Right lobe of liver (tissue), 6 donors: ENCODE measurements at regions not wholly inside any gene's neighbourhood (a gene's known extent, or its start where the extent isn't known, plus 50 kb on each side); places are given as distances from the start of the nearest gene placed in this dataset.

Experiments
- ATAC-seq, 4 donors: fragments of 200-7000 bp; cut with Tn5 transposase; one replicate each; pipeline ENCODE4 v1.9.1; 2020; ENCODE audit warnings: mild to moderate bottlenecking in 4 of 4, moderate library complexity in 4 of 4
- DNase-seq, 3 donors: peaks; one replicate each; pipeline ENCODE4 v3.0.0-alpha.2; 2020
- H3K27ac ChIP-seq, 3 donors: fragments of 200-600 bp; one replicate each; pipeline ENCODE4 v1.8.0; 2022
- H3K27me3 ChIP-seq, 2 donors: fragments of 200-600 bp; one replicate each; pipeline ENCODE4 v1.8.0; 2022
- H3K36me3 ChIP-seq, 4 donors: fragments of 200-600 bp; sonication (generic) in 1 of 4; one replicate each; pipeline versions ENCODE4 v1.5.1 to v1.8.0; 2017 to 2022; ENCODE audit warnings: control low read depth in 1 of 4
- H3K4me1 ChIP-seq, 4 donors: fragments of 200-600 bp; sonication (generic) in 1 of 4; one replicate each; pipeline versions ENCODE4 v1.5.1 to v1.8.0; 2017 to 2022; ENCODE audit warnings: control low read depth in 1 of 4
- H3K4me3 ChIP-seq, 3 donors: fragments of 200-600 bp; one replicate each; pipeline ENCODE4 v1.8.0; 2022
- H3K9me3 ChIP-seq, 4 donors: fragments of 200-600 bp; sonication (generic) in 1 of 4; one replicate each; pipeline versions ENCODE4 v1.5.1 to v1.8.0; 2017 to 2022; ENCODE audit warnings: control low read depth in 1 of 4
- POLR2A ChIP-seq: fragments of 450-650 bp; IDR thresholded peaks from one replicate; pipeline ENCODE4 v1.6.1; 2017; ENCODE audit warnings: antibody characterized with exemption, mild to moderate bottlenecking
- WGBS: methylation state at CpG from one replicate; pipeline ENCODE4 v1.1.6; 2018; ENCODE audit warnings: low coverage, low lambda C conversion rate; ENCODE audit not compliant: insufficient coverage; ENCODE audit errors: missing lambda C conversion rate; 5-methylcytosine and 5-hydroxymethylcytosine counted together
- intact Hi-C, 2 donors: fragments of 100-400 bp; cut with DNase I; formaldehyde crosslinking; loops; one replicate each; pipeline versions ENCODE4 v1.11.2 to v1.14.1; 2022
- TF ChIP-seq, protein P1 (sequence below), 4 donors: fragments of 200-600 bp in 3 of 4; fragments of 450-650 bp in 1 of 4; IDR thresholded peaks; one replicate each; pipeline versions ENCODE4 v1.5.1 to v1.8.0; 2016 to 2022; ENCODE audit warnings: antibody characterized with exemption in 4 of 4, mild to moderate bottlenecking in 2 of 4
- donor health status: DM: no; HTN: yes; CAD: no.
- donor health status: DM: no; HTN: no; CAD: no.
- donor health status: DM: no; HTN: no; CAD: no.
- donor health status: DM: no; HTN: yes; CAD: no.
- donor health status: DM: no; HTN: yes; CAD: no.

DNA sequence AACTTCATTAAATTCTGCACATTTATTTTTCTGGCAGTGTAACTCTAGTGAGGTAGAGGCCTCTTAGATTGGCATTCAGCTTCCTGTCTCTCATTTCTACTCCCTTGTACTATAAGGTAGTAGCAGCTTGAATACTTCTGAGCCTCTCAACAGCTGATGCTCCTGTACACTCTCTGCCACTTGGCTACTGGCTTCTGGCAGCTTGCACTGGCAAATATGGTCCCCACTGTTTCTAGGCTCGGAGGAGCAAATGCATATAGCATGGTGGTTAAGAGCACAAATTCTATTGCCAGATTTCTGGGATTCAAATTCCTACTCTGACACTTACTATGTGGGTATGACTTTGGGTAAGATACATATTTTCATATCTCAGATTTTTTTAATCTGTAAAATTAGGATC lies 292.8 kb upstream of the ADGRB3 start:
- no peak for TF ChIP-seq POLR2A
- TF ChIP-seq, protein P1, sequence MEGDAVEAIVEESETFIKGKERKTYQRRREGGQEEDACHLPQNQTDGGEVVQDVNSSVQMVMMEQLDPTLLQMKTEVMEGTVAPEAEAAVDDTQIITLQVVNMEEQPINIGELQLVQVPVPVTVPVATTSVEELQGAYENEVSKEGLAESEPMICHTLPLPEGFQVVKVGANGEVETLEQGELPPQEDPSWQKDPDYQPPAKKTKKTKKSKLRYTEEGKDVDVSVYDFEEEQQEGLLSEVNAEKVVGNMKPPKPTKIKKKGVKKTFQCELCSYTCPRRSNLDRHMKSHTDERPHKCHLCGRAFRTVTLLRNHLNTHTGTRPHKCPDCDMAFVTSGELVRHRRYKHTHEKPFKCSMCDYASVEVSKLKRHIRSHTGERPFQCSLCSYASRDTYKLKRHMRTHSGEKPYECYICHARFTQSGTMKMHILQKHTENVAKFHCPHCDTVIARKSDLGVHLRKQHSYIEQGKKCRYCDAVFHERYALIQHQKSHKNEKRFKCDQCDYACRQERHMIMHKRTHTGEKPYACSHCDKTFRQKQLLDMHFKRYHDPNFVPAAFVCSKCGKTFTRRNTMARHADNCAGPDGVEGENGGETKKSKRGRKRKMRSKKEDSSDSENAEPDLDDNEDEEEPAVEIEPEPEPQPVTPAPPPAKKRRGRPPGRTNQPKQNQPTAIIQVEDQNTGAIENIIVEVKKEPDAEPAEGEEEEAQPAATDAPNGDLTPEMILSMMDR (IDR thresholded peaks at IDR 0.05) = no peak
- Histone ChIP-seq H3K4me3 (no peak overlapping the region), H3K4me1 (no peaks in the 10 kb centered on the region), H3K36me3 (no peaks in the 10 kb centered on the region), H3K9me3 (no peaks in the 10 kb centered on the region), H3K27me3 (no peaks in the 10 kb centered on the region), H3K27ac (no peak overlapping the region)
- DNase-seq (no peak), ATAC-seq (no peak)
- intact Hi-C loops = no loop called here
- WGBS = 36% methylated on average over 1 of the region's 1 CpG

DNA sequence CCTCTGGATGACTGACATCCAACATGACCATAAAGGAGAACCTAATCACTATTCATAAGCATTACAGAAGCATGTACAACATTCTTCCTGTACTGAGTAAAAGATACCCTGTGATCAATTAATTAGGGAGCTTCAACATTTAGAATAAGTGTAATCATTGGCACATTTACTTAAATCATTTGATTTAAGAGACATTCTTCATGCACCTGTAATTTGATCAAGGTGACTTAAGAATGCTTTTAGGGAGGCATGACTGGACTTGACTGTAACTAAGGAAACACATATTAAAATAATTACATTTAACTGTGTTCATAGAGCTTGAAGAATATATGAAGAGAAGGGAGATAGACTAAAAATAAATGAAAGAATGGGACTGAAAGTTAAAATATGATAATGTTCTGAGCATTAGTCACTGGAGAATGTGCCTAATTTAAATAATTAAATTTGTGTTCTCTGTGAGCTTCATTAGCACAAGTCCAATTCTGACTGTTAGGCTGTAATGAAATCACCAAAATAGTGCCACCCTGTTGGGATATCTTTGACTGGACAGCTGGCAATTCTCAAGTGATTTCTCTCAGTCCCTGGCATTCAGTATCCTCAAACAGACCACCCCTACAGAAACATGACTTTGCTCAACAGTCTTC lies 295.5 kb upstream of the ADGRB3 start:
- Histone ChIP-seq H3K27ac (no peak overlapping the region), H3K36me3 (no peaks in the 10 kb centered on the region), H3K4me3 (no peak overlapping the region), H3K27me3 (no peaks in the 10 kb centered on the region), H3K4me1 (no peaks in the 10 kb centered on the region), H3K9me3 (no peaks in the 10 kb centered on the region)
- no peak for TF ChIP-seq POLR2A
- TF ChIP-seq, protein P1 (IDR thresholded peaks at IDR 0.05) = no peak
- ATAC-seq (no peak), DNase-seq (no peak)
- intact Hi-C loops = no loop called here

DNA sequence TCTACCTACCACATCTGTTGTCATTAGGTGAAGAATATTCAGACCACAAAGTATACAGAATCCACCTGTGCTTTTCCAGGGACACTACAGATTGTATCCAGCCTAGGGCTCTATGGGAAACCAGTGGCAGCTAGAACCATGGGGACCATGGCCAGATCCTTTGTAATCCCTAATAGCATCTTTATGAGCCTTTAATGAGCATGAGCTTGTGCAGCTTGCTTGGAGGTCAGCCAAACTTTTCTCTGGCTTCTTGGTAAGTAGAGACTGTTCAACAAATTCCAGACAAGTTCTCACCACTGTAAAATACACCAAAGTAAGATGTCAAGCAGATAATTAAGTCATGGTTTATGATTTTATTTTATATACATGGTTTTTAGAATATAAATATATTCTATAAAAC lies 301.6 kb upstream of the ADGRB3 start:
- intact Hi-C loops = no loop called here
- H3K9me3 ChIP-seq = no peaks in the 10 kb centered on the region
- TF ChIP-seq, protein P1 (IDR thresholded peaks at IDR 0.05) = no peak
- TF ChIP-seq POLR2A = no peak
- H3K4me3 ChIP-seq = no peak overlapping the region
- no peak for ATAC-seq
- DNase-seq = no peak
- no peak overlapping the region for H3K27ac ChIP-seq
- H3K4me1 ChIP-seq = no peaks in the 10 kb centered on the region
- H3K27me3 ChIP-seq = no peaks in the 10 kb centered on the region
- no peaks in the 10 kb centered on the region for H3K36me3 ChIP-seq

DNA sequence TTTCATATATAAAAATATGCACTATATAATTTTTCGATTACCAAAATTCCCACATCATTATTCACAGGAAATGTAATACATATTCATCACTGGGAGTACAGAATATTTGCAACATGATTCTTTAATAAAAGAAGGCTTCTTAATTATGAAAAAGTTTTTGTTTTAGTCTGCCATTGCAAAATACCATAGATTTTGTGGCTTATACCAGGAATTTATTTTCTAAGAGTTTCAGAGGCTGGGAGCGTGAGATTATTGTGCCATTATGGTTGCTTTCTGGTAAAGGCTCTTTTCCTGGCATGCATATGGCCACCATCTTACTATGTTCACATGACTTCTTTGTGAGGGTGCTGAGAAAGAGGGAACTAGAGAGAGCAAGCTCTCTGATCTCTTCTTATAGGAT lies 306.9 kb upstream of the ADGRB3 start:
- H3K27ac ChIP-seq = no peak overlapping the region
- H3K4me3 ChIP-seq = no peak overlapping the region
- DNase-seq (no peak), ATAC-seq (no peak)
- 52% methylated on average over 2 of the region's 2 CpGs for WGBS
- H3K27me3 ChIP-seq = no peaks in the 10 kb centered on the region
- intact Hi-C loops = no loop called here
- TF ChIP-seq POLR2A = no peak
- TF ChIP-seq, protein P1 (IDR thresholded peaks at IDR 0.05) = no peak
- no peaks in the 10 kb centered on the region for H3K36me3 ChIP-seq
- H3K9me3 ChIP-seq = no peaks in the 10 kb centered on the region
- no peaks in the 10 kb centered on the region for H3K4me1 ChIP-seq

DNA sequence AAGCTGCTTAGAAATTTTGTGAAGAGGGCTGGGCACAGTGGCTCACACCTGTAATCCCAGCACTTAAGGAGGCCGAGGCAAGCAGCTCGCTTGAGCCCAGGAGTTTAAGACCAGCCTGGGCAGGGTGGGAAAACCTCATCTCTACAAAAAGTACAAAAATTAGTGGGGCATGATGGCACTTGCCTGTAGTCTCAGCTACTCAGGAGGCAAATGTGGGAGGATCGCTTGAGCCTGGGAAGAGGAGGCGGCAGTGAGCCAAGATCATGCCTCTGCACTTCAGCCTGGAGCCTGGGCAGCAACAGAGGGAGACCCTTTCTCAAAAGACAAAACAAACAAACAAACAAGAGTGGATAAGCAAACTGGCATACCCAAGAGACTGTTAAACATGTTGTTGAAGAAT lies 308.3 kb upstream of the ADGRB3 start:
- no peaks in the 10 kb centered on the region for H3K4me1 ChIP-seq
- no peak overlapping the region for H3K4me3 ChIP-seq
- DNase-seq (peak in 1 of 3 donors; percentile 2), ATAC-seq (no peak)
- intact Hi-C loops = no loop called here
- H3K36me3 ChIP-seq = no peaks in the 10 kb centered on the region
- no peak overlapping the region for H3K27ac ChIP-seq
- H3K27me3 ChIP-seq = no peaks in the 10 kb centered on the region
- 54% methylated on average over 2 of the region's 4 CpGs for WGBS
- TF ChIP-seq, protein P1 (IDR thresholded peaks at IDR 0.05) = no peak
- no peak for TF ChIP-seq POLR2A
- H3K9me3 ChIP-seq = no peaks in the 10 kb centered on the region
